ENCODE measurements at regions not wholly inside any gene's neighbourhood (a gene's known extent, or its start where the extent isn't known, plus 50 kb on each side); places are given as distances from the start of the nearest gene placed in this dataset.
A peak's percentile ranks its signal among the peaks of the same experiment; 100 is the strongest.

- Mint-ChIP-seq H3K36me3 (no peaks in the 10 kb centered on the region), H3K9me3 (peaks cover 0 to 11% (median 2%) of the 10 kb centered on the region in 7 donors), H3K27me3 (peaks cover 3 to 54% (median 40%) of the 10 kb centered on the region in 3 donors), H3K4me3 (no peak overlapping the region), H3K4me1 (peaks cover 4 to 11% (median 6%) of the 10 kb centered on the region in 3 donors), H3K27ac (no peak overlapping the region)
- no peak for DNase-seq
- no peak for ATAC-seq (ENCODE audit: low read depth in 2 of 2)
These were observed 287.3 kb downstream of the XXYLT1 start for GRCh38 chr3:194983620-194984019.

GRCh38 chr3:194984066-194984465 is 286.9 kb downstream of the XXYLT1 start:
- ATAC-seq (ENCODE audit: low read depth in 2 of 2): no peak
- H3K36me3 Mint-ChIP-seq: no peaks in the 10 kb centered on the region
- H3K9me3 Mint-ChIP-seq: peaks cover 0 to 11% (median 2%) of the 10 kb centered on the region in 7 donors
- H3K4me1 Mint-ChIP-seq: peaks cover 4 to 11% (median 6%) of the 10 kb centered on the region in 3 donors
- H3K4me3 Mint-ChIP-seq: no peak overlapping the region
- no peak overlapping the region for H3K27ac Mint-ChIP-seq
- peaks cover 3 to 57% (median 45%) of the 10 kb centered on the region in 3 donors for H3K27me3 Mint-ChIP-seq
- no peak for DNase-seq

- peaks cover 0 to 11% (median 2%) of the 10 kb centered on the region in 7 donors for H3K9me3 Mint-ChIP-seq
- peaks cover 4 to 11% (median 6%) of the 10 kb centered on the region in 3 donors for H3K4me1 Mint-ChIP-seq
- ATAC-seq (ENCODE audit: low read depth in 2 of 2) (no peak), DNase-seq (no peak)
- H3K36me3 Mint-ChIP-seq: no peaks in the 10 kb centered on the region
- peak overlapping the region in 1 of 8 donors; percentile 51 for H3K4me3 Mint-ChIP-seq
- H3K27me3 Mint-ChIP-seq: peaks cover 3 to 62% (median 50%) of the 10 kb centered on the region in 3 donors
- H3K27ac Mint-ChIP-seq: peak overlapping the region in 1 of 6 donors; percentile 39
These were observed 286.3 kb downstream of the XXYLT1 start for GRCh38 chr3:194984622-194985021.

GRCh38 chr3:194985031-194985578 is 285.9 kb downstream of the XXYLT1 start:
- Mint-ChIP-seq H3K4me1 (peaks cover 4 to 11% (median 6%) of the 10 kb centered on the region in 3 donors), H3K27me3 (peaks cover 3 to 64% (median 52%) of the 10 kb centered on the region in 3 donors), H3K4me3 (peak overlapping the region in 1 of 8 donors; percentile 25), H3K9me3 (peaks cover 0 to 11% (median 2%) of the 10 kb centered on the region in 7 donors), H3K36me3 (no peaks in the 10 kb centered on the region), H3K27ac (peak overlapping the region in 2 of 6 donors; percentile 12 to 34)
- ATAC-seq (ENCODE audit: low read depth in 2 of 2): no peak
- DNase-seq: no peak

GRCh38 chr3:194986208-194987043 is 284.5 kb downstream of the XXYLT1 start:
- DNase-seq (no peak), ATAC-seq (ENCODE audit: low read depth in 2 of 2) (no peak)
- Mint-ChIP-seq H3K36me3 (no peaks in the 10 kb centered on the region), H3K27me3 (peaks cover 6 to 64% (median 64%) of the 10 kb centered on the region in 3 donors), H3K9me3 (peaks cover 0 to 11% (median 2%) of the 10 kb centered on the region in 7 donors), H3K27ac (peak overlapping the region in 1 of 6 donors; percentile 84), H3K4me1 (peaks cover 4 to 11% (median 6%) of the 10 kb centered on the region in 3 donors), H3K4me3 (no peak overlapping the region)

GRCh38 chr3:194987571-194988494 is 283.1 kb downstream of the XXYLT1 start:
- H3K9me3 Mint-ChIP-seq: no peaks in the 10 kb centered on the region
- H3K4me1 Mint-ChIP-seq: peaks cover 4 to 11% (median 6%) of the 10 kb centered on the region in 3 donors
- no peaks in the 10 kb centered on the region for H3K36me3 Mint-ChIP-seq
- no peak overlapping the region for H3K27ac Mint-ChIP-seq
- no peak overlapping the region for H3K4me3 Mint-ChIP-seq
- no peak for ATAC-seq (ENCODE audit: low read depth in 2 of 2)
- peaks cover 3 to 64% (median 52%) of the 10 kb centered on the region in 3 donors for H3K27me3 Mint-ChIP-seq
- DNase-seq: no peak

- ATAC-seq (ENCODE audit: low read depth in 2 of 2): no peak
- H3K4me3 Mint-ChIP-seq: no peak overlapping the region
- no peak for DNase-seq
These were observed 282.3 kb downstream of the XXYLT1 start for GRCh38 chr3:194988495-194989165.

GRCh38 chr3:194989241-194989640 is 281.7 kb downstream of the XXYLT1 start:
- no peaks in the 10 kb centered on the region for H3K9me3 Mint-ChIP-seq
- H3K36me3 Mint-ChIP-seq: no peaks in the 10 kb centered on the region
- DNase-seq: no peak
- H3K27me3 Mint-ChIP-seq: peaks cover 3 to 50% (median 38%) of the 10 kb centered on the region in 3 donors
- H3K4me1 Mint-ChIP-seq: peaks cover 3 to 9% (median 6%) of the 10 kb centered on the region in 3 donors
- peak overlapping the region in 2 of 6 donors; percentile 18 to 50 for H3K27ac Mint-ChIP-seq
- ATAC-seq (ENCODE audit: low read depth in 2 of 2): no peak
- H3K4me3 Mint-ChIP-seq: peak overlapping the region in 1 of 8 donors; percentile 30

More at GRCh38 chr3:194988495-194989165, 282.3 kb downstream of the XXYLT1 start:
- Mint-ChIP-seq H3K36me3 (no peaks in the 10 kb centered on the region), H3K9me3 (no peaks in the 10 kb centered on the region), H3K27ac (no peak overlapping the region), H3K27me3 (peaks cover 3 to 56% (median 44%) of the 10 kb centered on the region in 3 donors), H3K4me1 (peaks cover 4 to 11% (median 6%) of the 10 kb centered on the region in 3 donors)

GRCh38 chr3:194990454-194991337 is 280.3 kb downstream of the XXYLT1 start:
- no peaks in the 10 kb centered on the region for H3K36me3 Mint-ChIP-seq

GRCh38 chr3:194991338-194991654 is 279.7 kb downstream of the XXYLT1 start:
- Mint-ChIP-seq H3K4me1 (no peaks in the 10 kb centered on the region), H3K9me3 (no peaks in the 10 kb centered on the region), H3K36me3 (no peaks in the 10 kb centered on the region), H3K4me3 (peak overlapping the region in 2 of 8 donors; percentile 16 to 75), H3K27ac (peak overlapping the region in 1 of 6 donors; percentile 56), H3K27me3 (peaks cover 3 to 30% (median 26%) of the 10 kb centered on the region in 3 donors)
- DNase-seq (no peak), ATAC-seq (ENCODE audit: low read depth in 2 of 2) (no peak)

More at GRCh38 chr3:194990454-194991337, 280.3 kb downstream of the XXYLT1 start:
- ATAC-seq (ENCODE audit: low read depth in 2 of 2) (no peak), DNase-seq (no peak)
- H3K27me3 Mint-ChIP-seq: peaks cover 3 to 36% (median 32%) of the 10 kb centered on the region in 3 donors
- H3K4me1 Mint-ChIP-seq: no peaks in the 10 kb centered on the region
- no peak overlapping the region for H3K27ac Mint-ChIP-seq
- no peaks in the 10 kb centered on the region for H3K9me3 Mint-ChIP-seq
- H3K4me3 Mint-ChIP-seq: peak overlapping the region in 1 of 8 donors; percentile 75

- no peaks in the 10 kb centered on the region for H3K9me3 Mint-ChIP-seq
- ATAC-seq (ENCODE audit: low read depth in 2 of 2) (no peak), DNase-seq (no peak)
- no peaks in the 10 kb centered on the region for H3K36me3 Mint-ChIP-seq
- no peak overlapping the region for H3K27ac Mint-ChIP-seq
- no peak overlapping the region for H3K4me3 Mint-ChIP-seq
- peaks cover 3 to 24% (median 14%) of the 10 kb centered on the region in 3 donors for H3K27me3 Mint-ChIP-seq
- H3K4me1 Mint-ChIP-seq: no peaks in the 10 kb centered on the region
These were observed 277.1 kb downstream of the XXYLT1 start for GRCh38 chr3:194993896-194994295.

GRCh38 chr3:194994551-194994981 is 276.4 kb downstream of the XXYLT1 start:
- no peak overlapping the region for H3K27ac Mint-ChIP-seq

More at GRCh38 chr3:194994551-194994981, 276.4 kb downstream of the XXYLT1 start:
- no peak for ATAC-seq (ENCODE audit: low read depth in 2 of 2)
- DNase-seq: no peak
- Mint-ChIP-seq H3K27me3 (peaks cover 3 to 17% (median 7%) of the 10 kb centered on the region in 3 donors), H3K4me1 (no peaks in the 10 kb centered on the region), H3K9me3 (no peaks in the 10 kb centered on the region), H3K4me3 (no peak overlapping the region), H3K36me3 (no peaks in the 10 kb centered on the region)

Data from naive B cell (primary cell).